ENCODE measurements at regions not wholly inside any gene's neighbourhood (a gene's known extent, or its start where the extent isn't known, plus 50 kb on each side); places are given as distances from the start of the nearest gene placed in this dataset.

DNA sequence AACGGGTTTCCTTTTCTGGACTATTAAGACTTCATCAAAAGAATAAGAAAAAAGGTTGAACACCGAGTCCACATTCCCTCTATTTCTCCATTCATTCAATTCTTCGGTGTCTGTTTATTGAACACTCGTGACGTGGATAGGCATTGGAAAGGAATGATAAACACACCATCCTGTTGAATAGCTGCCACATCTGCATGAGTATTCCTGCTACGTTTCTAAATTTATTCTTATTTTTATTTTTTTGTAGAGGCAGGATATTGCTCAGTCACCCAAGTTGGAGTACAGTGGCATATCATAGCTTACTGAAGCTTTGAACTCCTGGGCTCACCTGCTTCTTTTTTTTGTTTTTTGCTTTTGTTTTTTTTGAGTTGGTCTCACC lies 80.8 kb upstream of the CIBAR2 start:
- H3K27me3 ChIP-seq (ENCODE audit: insufficient read depth, low read length, poor library complexity, severe bottlenecking), result no peaks in the 10 kb centered on the region
- H4K20me1 ChIP-seq (ENCODE audit: insufficient read depth, low read length, poor library complexity, severe bottlenecking), result no peaks in the 10 kb centered on the region
- H3K79me2 ChIP-seq (ENCODE audit: insufficient read depth, low read length), result no peaks in the 10 kb centered on the region

DNA sequence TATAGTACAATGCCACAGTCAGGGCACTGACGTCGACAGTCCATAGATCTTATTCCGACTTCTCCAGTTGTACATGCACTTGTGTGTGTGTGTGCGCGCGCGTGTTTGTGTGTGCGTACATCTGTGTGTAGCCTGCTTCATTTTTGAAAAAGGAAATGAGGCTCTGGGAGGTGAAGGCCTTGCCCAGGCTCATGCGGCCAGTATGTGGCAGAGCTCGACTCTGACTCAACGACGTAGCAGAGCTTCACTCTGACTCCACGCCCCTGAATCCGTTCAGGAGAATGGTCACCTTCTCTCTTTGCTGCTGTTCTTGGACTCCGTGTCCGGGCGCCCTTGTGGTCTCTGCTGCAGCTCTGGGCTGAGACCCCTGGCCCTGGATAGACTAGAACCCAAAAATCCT lies 81.6 kb upstream of the CIBAR2 start:
- Histone ChIP-seq H3K9ac (ENCODE audit: low read depth, low read length, poor library complexity, severe bottlenecking) (no peak overlapping the region), H3K9me3 (ENCODE audit: insufficient read depth, low read depth, low read length) (no peaks in the 10 kb centered on the region), H3F3A (ENCODE audit: low read depth) (no peaks in the 10 kb centered on the region), H3K79me2 (ENCODE audit: insufficient read depth, low read length) (no peaks in the 10 kb centered on the region), H3K4me2 (ENCODE audit: low read depth, low read length, poor library complexity, severe bottlenecking) (no peak overlapping the region), H3K36me3 (ENCODE audit: insufficient read depth, low read length) (no peaks in the 10 kb centered on the region), H3K4me3 (ENCODE audit: low read length, poor library complexity, severe bottlenecking) (no peak overlapping the region), H3K27me3 (ENCODE audit: insufficient read depth, low read length, poor library complexity, severe bottlenecking) (no peaks in the 10 kb centered on the region), H3K9me2 (replicated peaks; ENCODE audit: low read depth, low read length) (no peaks in the 10 kb centered on the region), H3K4me1 (ENCODE audit: insufficient read depth, low read length, poor library complexity, severe bottlenecking) (no peaks in the 10 kb centered on the region), H4K20me1 (ENCODE audit: insufficient read depth, low read length, poor library complexity, severe bottlenecking) (no peaks in the 10 kb centered on the region), H2AFZ (ENCODE audit: low read length) (no peak overlapping the region)
- TF ChIP-seq, protein P1, sequence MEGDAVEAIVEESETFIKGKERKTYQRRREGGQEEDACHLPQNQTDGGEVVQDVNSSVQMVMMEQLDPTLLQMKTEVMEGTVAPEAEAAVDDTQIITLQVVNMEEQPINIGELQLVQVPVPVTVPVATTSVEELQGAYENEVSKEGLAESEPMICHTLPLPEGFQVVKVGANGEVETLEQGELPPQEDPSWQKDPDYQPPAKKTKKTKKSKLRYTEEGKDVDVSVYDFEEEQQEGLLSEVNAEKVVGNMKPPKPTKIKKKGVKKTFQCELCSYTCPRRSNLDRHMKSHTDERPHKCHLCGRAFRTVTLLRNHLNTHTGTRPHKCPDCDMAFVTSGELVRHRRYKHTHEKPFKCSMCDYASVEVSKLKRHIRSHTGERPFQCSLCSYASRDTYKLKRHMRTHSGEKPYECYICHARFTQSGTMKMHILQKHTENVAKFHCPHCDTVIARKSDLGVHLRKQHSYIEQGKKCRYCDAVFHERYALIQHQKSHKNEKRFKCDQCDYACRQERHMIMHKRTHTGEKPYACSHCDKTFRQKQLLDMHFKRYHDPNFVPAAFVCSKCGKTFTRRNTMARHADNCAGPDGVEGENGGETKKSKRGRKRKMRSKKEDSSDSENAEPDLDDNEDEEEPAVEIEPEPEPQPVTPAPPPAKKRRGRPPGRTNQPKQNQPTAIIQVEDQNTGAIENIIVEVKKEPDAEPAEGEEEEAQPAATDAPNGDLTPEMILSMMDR (conservative IDR thresholded peaks at IDR 0.05; ENCODE audit: low read length), result no peak
- TF ChIP-seq EZH2phosphoT487 (IDR thresholded peaks at IDR 0.05; ENCODE audit: borderline replicate concordance), result no peak

More for the DNA sequence above, 80.8 kb upstream of the CIBAR2 start:
- no peaks in the 10 kb centered on the region for H3K9me2 ChIP-seq (replicated peaks; ENCODE audit: low read depth, low read length)
- no peaks in the 10 kb centered on the region for H3F3A ChIP-seq (ENCODE audit: low read depth)
- H3K4me2 ChIP-seq (ENCODE audit: low read depth, low read length, poor library complexity, severe bottlenecking), result no peak overlapping the region
- H3K36me3 ChIP-seq (ENCODE audit: insufficient read depth, low read length), result no peaks in the 10 kb centered on the region
- H2AFZ ChIP-seq (ENCODE audit: low read length), result no peak overlapping the region
- TF ChIP-seq, protein P1 (conservative IDR thresholded peaks at IDR 0.05; ENCODE audit: low read length), result no peak
- no peak for TF ChIP-seq EZH2phosphoT487 (IDR thresholded peaks at IDR 0.05; ENCODE audit: borderline replicate concordance)
- no peaks in the 10 kb centered on the region for H3K9me3 ChIP-seq (ENCODE audit: insufficient read depth, low read depth, low read length)
- H3K4me3 ChIP-seq (ENCODE audit: low read length, poor library complexity, severe bottlenecking), result no peak overlapping the region
- H3K4me1 ChIP-seq (ENCODE audit: insufficient read depth, low read length, poor library complexity, severe bottlenecking), result no peaks in the 10 kb centered on the region
- H3K9ac ChIP-seq (ENCODE audit: low read depth, low read length, poor library complexity, severe bottlenecking), result no peak overlapping the region

DNA sequence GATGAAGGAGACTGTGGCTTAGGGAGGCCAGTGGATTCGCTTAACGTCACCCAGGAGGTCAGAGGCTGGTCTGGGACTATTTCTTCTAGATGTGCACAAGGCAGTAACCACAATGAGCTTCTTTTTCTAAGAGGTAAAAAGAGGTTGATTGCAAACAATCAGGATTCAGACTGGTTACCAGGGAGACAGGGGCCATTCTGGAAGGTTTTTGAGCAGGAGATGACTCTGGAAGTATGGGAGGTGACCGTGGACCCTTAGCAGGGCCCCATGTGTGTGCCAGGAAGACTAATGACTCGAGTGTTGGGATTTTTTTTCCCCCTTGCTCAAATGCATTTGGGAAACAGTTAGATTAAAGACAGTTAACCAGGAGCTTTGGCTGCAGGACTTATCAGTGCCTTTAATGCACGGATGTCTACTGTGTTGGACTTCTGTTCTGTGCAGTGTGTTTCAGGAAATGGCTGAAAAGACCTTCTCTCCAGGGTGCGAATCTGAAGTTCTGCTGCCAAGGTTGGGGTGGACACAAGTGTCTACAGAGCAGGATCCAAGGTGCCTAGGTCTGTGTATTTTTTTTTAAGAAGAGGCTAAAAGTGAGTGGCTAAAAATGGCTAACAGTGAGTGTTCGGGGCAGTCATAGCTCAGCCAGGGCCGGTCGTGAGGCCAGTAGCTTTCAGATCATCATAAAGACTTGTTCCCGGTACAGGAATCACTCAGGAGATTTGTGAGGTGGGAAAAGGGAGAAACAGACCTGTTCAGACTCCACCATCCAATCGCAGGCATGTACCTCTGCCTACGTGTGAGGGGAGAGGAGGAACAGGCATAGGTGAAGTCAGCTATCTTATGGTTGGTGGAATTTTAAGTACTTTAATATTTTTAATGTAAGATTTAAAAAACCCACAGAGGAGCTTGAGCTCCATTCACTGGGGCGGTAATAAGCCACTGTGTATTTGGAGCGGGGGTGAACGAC lies 82.3 kb upstream of the CIBAR2 start:
- Histone ChIP-seq H3K9ac (ENCODE audit: low read depth, low read length, poor library complexity, severe bottlenecking) (no peak overlapping the region), H3K4me2 (ENCODE audit: low read depth, low read length, poor library complexity, severe bottlenecking) (no peak overlapping the region), H2AFZ (ENCODE audit: low read length) (no peak overlapping the region), H3K4me1 (ENCODE audit: insufficient read depth, low read length, poor library complexity, severe bottlenecking) (no peaks in the 10 kb centered on the region), H3K4me3 (ENCODE audit: low read length, poor library complexity, severe bottlenecking) (no peak overlapping the region), H3K9me3 (ENCODE audit: insufficient read depth, low read depth, low read length) (no peaks in the 10 kb centered on the region), H3K9me2 (replicated peaks; ENCODE audit: low read depth, low read length) (no peaks in the 10 kb centered on the region), H3K79me2 (ENCODE audit: insufficient read depth, low read length) (no peaks in the 10 kb centered on the region), H4K20me1 (ENCODE audit: insufficient read depth, low read length, poor library complexity, severe bottlenecking) (no peaks in the 10 kb centered on the region), H3K27me3 (ENCODE audit: insufficient read depth, low read length, poor library complexity, severe bottlenecking) (no peaks in the 10 kb centered on the region), H3K36me3 (ENCODE audit: insufficient read depth, low read length) (no peaks in the 10 kb centered on the region), H3F3A (ENCODE audit: low read depth) (no peaks in the 10 kb centered on the region)
- TF ChIP-seq, protein P1 (conservative IDR thresholded peaks at IDR 0.05; ENCODE audit: low read length), result no peak
- TF ChIP-seq EZH2phosphoT487 (IDR thresholded peaks at IDR 0.05; ENCODE audit: borderline replicate concordance), result no peak

All from Loucy (cell line).